GM21447 (cell line): ENCODE measurements at regions not wholly inside any gene's neighbourhood (a gene's known extent, or its start where the extent isn't known, plus 50 kb on each side); places are given as distances from the start of the nearest gene placed in this dataset.

Experiments
- ATAC-seq: cut with Tn5 transposase; IDR thresholded peaks from one replicate; pipeline ENCODE4 v1.9.1; 2021; ENCODE audit not compliant: unreplicated experiment

DNA sequence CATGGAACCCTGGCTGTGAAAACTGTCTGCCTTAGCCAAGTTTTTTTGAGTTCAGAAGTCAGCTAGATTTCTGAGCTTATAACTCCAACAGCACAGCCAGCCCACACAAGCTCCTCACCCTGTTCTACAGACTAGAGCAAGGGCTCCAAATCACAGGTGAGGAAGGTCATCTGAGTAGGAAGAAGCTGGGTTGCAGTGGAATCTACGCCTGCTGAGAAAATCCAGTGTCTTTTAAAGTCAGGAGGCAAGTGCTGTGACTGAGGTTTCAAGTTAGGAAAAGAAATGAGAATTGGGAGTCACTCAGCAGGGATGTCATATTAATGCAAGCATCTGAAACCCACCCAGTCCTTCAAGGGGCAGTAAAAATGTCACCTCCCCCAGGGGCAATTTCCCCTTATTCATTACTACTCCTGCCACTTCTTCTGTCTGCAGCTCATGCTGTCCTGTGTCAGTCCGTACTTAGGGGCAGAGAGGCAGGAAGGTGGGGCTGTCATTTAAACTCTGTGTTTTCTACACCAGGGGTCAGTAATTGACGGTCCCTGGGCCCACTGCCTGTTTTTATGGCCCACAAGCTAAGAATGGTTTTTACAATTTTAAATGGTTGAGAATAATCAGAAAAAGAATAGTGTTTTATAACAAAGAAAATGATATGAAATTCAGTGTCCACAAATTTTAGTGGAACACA lies 551.1 kb downstream of the BCL11A start:
- ATAC-seq = no peak

DNA sequence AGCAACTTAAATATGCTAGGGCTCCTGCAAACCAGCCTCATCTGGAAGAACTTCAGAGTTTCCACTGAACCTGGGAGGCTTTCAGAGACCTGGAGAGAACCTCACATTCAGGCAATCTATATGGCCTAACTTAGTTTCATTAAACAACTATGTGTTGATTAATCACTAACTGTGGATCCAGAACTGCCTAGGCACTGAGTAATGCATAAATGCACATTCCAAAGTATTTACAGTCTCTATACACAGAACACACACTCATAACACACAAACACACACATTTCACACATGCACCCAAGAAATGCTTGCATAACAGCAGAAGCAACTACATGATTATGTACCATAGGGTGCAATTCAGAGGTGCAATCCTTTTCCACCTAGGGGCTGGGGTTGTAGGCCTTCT lies 552.8 kb downstream of the BCL11A start:
- ATAC-seq = no peak

DNA sequence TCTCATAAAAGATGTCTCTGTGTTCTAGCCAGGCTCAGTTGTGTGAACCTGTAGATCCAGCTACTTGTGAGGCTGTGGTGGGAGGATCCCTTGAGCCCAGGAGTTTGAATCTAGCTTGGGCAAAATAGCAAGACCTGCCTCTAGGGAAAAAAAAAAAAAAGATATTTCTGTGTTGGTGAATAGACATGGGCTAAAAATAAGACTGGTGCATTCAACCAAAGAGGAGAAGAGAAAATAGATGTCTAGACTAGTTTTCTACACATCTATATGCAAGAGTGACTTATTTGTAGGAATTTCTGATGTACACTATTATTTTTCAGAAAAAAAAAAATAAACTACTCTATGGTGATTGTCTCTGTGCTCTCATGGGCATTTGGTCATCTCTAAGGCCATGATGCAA lies 555.1 kb downstream of the BCL11A start:
- ATAC-seq = no peak

DNA sequence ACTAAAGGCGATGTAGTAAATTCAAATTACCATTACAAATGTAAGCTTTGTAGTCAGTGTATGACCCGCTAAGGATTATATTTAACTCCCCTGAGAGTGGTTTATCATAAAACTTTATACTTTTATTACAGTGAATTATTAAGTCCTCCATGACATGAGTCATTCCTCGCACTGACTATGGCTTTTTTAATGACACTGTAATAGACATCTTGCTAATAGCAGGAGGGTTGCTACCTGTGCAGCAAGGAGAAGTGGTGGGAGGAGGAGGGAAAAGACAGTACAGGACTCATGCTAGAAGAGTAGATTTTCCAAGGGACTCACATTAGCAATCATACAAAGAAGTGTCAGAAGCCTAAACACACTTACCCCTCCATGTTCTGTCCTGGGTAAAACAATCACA lies 556.1 kb downstream of the BCL11A start:
- ATAC-seq = no peak

DNA sequence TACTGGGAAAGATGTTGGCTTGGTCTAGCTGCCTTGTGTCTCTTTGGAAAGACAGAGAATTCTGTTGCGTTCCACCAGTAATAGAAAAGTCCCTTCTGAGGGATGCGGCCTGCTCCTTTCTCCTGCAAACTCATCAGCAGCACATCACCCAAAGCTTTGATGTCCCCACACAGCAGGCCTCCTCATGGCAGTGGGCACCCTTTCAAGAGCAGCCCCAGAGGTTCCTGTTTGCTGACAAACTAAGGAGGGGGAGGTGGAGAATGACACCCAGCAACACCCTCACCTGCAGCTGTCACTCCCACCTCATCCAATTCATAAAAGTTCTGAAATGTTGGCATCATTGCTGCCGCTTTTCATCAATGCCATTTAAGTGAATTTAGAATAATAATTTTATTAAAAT lies 556.6 kb downstream of the BCL11A start:
- ATAC-seq = no peak

DNA sequence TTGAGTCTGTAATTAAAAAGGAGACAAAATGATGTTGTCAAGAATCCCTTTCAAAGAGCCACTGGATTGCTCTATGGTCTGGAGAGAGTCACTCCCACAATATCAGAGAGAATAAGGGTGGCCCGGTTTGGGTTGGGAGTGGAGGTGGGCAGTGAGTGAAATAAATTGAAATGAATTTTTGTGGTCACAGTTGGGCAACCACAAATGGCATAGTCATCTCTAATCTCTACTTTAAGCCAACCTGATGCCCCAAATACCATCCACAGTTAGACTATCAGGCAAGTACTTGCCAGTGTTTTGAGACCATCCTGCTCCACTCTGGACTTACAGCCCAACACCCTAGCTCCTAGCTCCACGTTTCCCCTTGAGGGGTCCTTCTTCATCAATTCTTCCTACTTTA lies 559.7 kb downstream of the BCL11A start:
- ATAC-seq = no peak

DNA sequence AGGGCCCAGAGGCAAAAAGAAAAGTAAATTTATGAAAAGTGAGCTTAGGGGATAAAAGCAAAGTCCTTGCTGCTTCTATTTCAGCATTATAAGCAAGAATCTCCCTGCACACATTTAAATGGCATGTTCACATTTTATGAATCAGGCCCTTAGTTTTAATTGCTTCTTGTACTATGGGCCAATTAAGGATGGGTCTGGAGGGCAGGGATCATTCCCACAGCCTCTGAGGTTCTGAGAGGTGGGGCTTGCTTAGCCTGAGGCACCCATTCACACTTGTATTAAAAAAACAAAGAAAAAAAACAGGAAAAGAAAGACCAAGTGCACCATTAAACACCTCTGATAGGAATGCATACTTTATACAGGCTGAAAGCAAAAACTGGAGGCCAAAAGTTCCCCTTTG lies 565.1 kb downstream of the BCL11A start:
- ATAC-seq = no peak

DNA sequence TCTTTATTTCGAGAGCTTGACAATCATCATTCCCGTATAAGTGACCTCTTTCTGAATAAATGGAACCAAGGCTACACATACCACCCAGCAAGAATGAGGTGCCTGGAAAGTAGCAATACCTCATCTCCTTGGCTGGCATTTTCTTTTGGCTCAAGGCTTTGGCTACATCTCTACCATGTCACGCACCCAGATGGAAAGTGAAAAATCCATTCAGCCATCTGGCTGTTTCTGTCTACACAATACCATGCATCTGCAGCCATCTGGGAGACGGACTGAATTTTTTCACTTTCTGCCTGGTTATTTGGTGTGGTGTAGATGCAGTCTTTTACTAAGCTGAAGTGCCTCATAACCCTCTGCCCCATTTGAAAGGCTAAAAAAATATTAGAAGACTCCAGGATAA lies 566.9 kb downstream of the BCL11A start:
- no peak for ATAC-seq

DNA sequence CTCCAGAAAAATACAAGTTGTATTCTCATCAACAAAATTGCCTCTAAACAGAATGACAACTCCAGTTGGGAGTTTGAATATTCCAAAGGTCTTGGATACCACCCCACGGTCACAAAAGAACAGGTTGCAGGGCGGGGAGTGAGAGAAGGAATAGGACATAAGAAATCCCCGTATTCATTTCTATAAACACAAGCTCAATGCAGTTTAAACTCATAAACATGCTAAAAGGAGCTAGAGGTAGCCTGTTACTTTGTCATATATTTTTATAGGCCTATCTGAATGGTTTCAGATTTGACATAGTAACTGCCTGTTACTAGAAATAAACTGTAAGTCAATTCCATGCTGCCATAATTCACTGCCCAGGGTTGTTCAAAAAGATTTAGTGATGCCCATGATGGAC lies 567.5 kb downstream of the BCL11A start:
- no peak for ATAC-seq

DNA sequence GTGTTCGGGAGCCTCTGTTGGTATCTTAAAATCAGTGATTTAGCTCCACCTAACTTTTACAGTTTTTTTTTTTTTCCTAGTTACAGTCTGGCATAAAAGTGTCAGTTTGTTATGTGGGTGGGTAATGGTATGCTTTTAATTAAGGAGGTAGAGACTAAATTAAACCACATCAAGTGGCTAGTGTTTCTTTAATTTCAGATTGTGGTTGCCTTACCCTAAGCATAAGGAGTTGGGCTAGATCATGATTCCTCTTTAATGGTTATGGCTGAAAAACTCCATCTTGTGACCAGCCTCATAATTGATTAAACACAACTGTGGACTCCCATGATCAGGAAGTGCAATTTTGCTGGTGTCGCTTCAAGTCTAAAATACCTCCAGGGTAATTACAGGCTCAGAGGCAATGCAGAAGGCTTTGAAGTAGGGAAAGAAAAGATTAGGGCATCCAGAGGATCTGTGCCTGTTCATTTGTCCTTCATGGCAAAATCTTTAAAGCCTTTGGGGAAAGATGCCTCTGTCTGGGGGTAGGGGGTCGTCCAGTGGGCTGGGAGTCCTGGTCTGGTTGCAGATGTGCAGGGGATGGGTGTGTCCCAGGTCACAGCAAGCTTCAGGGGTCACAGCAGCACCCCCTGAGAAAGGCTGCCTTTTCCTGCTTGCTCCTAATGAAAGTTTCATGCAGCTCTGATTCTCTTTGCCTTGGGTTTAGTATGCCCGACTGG lies 579.2 kb downstream of the BCL11A start:
- ATAC-seq = no peak

DNA sequence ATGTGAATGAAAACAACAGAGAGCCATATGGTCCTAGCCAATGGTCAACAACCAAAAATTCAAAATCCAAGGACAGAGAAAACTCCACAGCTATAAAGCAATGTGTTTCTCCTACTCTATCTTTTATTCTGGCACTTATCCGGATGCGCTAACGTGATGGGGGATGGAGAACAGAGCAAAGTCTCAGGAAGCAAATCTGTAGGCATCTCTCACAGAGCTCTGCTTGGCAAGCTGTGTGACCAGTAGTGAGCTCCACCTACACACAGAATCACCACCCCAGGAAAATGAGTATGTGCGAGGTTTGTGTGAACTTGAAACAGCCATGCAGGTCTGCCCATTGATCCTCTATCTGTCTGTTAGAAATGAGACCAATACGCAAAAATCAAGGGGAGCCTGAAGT lies 584.3 kb downstream of the BCL11A start:
- no peak for ATAC-seq

DNA sequence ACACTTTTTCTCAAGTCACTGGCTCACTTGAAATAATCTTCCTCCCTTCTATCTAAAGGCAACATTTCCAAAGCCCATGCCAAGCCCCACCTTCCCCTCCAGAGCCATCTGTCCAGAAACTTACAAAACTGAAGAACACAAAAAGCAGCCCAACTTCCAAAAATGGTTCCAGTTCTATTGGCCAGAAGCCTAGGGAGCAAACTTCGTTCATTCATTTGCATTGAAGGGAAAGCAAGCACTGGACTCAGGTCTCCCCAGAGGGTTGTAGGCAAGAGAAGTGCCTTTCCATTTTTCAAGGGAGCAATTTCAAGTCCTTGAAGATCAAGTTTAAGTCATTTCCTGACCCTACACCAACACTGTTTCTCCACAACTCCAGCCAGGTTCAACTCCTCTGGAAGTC lies 585.0 kb downstream of the BCL11A start:
- ATAC-seq = no peak

DNA sequence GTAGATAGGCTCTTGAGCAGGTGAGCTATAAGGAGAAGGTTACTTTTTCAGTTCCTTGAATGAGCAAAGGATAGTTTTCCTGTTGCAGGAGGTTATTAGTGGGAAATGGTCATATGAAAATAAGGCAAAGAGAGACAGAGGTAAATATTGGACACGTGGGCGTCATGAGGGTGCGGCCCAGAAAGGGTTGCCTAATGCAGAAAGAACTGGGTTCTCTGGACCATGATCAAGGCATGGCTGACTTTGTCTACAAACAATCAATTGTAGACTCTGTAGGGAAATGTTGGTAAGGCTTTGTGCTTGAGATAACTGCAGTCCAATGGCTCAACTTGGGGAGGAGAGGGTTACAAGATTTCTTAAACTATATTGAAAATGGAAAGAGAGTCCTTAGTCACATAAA lies 585.8 kb downstream of the BCL11A start:
- no peak for ATAC-seq

DNA sequence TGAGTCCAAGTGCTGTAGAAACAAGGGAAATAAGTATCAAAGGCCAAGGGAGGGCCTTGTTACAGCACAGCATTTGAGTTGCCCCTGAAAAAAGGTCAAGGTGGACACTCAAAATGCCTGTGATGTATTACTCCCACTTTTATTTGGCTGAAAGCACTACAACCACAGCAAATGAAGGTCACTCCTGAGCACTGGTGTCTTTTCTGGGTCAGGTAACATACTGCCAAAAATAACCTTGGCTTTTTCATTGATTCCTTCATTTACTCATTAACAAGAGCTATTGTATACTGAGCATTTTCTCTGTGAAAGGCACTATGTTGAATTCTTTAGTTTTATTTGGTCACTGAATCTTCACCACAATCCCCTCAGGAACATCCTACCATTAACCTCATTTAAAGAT lies 590.3 kb downstream of the BCL11A start:
- no peak for ATAC-seq

DNA sequence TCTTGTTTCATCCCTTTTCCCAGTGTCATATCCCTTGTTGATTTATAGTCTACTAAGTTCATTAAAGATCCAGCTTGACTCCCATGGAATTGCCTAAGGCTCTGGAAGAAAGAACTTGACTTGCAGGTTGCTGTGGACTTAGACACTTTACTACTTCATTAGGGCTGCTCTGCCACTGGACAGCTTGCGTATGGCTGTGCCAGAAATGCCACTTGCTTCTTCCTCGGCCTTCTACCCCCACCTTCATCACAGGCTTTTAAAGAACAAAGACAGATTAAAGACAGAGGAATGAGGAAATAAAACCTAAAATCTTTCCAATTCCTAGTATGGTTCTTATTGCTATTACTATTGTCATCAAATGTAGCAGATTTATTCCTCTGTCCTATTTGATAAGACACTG lies 591.7 kb downstream of the BCL11A start:
- no peak for ATAC-seq

DNA sequence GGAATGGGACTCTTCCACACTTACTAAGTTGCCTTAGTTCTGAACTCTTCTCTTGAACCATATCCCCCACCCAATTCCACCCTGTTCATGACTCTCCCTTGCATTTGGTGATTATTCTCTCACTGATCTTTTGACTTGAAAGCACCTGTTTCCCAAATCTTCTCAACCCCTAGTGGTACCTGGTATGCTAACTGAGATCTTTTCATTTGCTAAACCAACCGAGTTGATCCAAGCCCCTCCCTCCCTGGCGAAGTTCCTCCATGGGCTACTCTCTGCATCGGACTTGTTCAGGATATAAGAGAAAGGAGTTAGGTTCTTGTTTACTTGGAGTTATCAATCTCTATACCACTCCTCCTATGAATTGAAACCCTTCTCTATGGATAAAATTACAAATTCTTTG lies 593.5 kb downstream of the BCL11A start:
- ATAC-seq = no peak

DNA sequence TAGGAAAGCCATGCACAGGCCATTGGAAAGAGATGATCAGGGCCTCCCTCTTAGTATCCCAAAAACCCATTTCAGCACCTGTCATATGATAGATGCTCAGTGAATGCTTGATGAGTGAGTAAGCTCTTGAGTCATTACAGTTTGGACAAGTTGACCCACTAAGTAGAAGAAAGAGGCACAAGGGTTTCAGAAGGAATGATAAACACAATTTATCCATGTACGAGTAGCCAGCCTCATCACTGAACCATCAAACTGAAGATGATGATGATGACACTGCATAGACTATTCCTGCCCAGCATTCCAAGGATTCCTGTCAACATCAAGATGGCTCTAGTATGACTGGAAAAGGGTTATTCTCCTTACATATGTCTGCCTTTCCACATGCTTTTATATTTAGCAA lies 596.0 kb downstream of the BCL11A start:
- ATAC-seq = no peak

DNA sequence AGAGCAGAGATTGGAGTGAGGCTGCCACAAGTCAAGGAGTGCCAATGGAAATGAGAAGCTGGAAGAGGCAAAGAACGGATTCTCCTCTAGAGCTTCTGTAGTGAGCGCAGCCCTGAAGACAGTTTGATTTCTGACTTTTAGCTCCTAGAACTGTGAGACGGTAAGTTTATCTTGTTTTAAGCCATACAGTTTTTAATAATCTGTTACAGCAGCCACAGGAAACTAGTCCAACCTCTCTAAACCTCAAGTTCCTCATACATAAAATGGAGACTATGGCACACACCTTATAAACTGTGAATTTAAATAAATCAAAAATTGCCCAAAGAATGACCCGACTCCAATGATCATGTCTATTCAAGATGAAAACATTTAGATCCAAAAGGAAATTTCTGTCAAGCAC lies 596.5 kb downstream of the BCL11A start:
- ATAC-seq = no peak

DNA sequence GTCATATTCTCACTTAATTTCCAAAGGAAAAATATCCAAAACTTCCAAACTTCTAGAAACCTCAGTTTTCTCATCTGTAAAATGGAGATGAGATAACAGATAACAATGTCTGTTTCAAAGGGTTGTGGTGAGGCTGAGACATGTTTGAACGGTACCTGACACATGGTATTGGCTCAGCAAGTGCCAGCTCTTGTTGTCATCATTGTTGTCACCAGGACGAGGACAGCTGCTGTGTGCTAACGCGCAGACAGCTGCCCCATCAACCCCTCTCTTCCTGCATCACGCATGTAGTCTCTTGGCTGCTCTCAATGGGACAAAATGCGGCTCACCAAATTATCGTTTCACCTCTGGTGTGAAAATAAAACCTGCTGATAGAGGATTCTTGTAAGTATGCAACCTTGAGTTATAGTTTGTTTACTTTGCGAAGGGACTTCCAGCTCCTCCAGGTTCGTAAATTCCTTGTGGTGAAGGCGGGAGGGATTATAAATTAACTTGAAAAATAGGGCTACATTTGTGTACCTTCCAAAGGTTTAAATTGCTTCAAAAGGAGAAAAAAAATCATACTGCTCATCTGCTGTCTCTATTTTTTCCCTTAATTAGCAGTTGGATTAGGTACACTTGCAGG lies 605.4 kb downstream of the BCL11A start:
- no peak for ATAC-seq

DNA sequence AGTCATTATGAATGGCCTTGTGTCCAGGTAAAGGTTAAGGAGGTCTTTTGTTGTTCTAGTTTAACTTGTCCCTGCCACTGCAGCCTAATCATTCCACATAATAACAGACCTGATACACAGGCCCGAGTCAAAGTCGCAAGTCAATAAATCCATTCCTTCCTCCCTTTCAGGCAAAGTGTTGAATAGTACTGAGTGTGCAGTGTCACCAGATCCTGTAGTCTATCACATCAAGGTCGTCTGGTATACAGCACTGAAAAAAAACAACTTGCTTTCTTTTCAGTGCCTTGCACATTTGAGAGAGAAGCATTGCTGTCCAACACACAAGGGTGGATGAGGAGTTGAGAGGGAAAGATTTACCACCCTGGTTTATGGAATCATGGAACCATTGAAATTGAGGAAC lies 606.2 kb downstream of the BCL11A start:
- no peak for ATAC-seq

DNA sequence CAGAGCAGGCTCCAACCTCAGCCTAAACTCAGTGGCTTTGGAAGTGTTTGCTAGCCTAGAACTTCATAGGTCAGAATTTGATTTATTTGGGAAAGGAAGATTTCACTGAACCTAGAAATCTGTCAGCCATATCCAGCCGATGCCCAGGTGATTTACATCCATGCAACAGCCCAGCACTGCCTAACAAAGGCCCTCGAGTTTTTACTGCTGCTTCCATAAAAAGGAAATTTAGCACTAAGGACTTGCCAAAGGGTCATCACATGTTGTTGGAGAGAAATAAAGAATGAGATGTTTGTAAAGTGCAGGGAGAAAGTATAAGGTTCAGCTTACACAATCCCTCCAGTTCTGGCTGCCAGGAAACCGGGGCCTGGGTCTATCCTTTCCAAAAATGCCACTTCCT lies 614.2 kb downstream of the BCL11A start:
- ATAC-seq = no peak

DNA sequence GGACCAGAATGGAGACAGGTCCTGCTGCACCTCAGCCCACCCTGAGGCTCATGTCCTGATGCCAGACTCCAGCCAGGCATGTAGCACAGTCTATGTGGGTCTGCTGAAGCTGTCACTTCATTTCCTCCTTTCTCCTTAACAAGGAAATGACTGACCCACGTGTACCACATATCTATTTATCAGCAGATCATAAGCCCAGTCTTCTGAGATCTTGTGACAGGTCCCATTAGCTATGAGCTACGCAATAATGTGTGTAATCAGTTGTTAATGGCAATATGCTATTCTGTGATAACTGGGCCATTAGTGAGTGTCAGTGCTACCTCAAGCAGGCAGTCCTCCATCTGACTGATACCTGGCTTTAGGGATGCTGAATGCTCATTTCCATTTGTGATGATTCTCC lies 615.3 kb downstream of the BCL11A start:
- ATAC-seq = no peak

DNA sequence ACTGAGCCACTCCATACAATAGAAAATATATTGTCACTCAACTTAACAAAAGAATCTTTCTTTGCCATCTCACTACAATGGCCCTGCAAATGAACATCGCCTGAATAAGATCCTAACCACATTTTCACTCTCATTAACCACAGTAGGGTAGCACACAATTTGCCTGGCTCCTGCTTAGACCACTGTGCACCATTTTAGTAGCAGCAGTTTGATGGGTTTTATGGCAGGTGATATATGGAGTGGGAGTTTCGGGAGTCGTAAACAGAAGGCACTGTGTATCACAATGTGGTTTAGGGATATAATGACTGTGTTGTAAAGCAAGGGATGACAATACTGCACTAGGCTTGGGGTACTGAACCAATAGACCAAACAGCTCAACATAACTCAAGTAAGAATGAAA lies 617.4 kb downstream of the BCL11A start:
- no peak for ATAC-seq
